ENCODE measurements at regions not wholly inside any gene's neighbourhood (a gene's known extent, or its start where the extent isn't known, plus 50 kb on each side); places are given as distances from the start of the nearest gene placed in this dataset.

DNA sequence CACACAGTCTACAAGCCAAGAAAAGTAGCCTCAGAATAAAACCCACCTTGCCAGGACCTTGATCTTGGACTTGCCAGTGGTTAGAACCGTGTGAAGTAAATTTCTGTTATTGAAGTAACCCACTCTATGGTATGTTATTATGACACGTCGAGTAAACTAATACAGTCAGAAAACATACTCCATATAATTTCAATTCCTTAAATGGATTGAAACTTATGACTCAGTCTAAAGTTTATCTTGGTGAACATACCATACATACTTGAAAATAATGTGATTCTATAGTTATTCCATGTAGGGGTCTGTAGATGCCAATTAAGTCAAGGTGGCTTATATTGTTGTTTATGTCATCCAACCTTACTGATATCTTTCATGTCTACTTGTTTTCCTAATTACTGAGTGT is 950.7 kb downstream of the TLE4 start:
- TF ChIP-seq, protein P1, sequence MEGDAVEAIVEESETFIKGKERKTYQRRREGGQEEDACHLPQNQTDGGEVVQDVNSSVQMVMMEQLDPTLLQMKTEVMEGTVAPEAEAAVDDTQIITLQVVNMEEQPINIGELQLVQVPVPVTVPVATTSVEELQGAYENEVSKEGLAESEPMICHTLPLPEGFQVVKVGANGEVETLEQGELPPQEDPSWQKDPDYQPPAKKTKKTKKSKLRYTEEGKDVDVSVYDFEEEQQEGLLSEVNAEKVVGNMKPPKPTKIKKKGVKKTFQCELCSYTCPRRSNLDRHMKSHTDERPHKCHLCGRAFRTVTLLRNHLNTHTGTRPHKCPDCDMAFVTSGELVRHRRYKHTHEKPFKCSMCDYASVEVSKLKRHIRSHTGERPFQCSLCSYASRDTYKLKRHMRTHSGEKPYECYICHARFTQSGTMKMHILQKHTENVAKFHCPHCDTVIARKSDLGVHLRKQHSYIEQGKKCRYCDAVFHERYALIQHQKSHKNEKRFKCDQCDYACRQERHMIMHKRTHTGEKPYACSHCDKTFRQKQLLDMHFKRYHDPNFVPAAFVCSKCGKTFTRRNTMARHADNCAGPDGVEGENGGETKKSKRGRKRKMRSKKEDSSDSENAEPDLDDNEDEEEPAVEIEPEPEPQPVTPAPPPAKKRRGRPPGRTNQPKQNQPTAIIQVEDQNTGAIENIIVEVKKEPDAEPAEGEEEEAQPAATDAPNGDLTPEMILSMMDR (IDR thresholded peaks at IDR 0.05): no peak
- TF ChIP-seq POLR2AphosphoS5 (IDR thresholded peaks at IDR 0.05) (no peak), POLR2A (IDR thresholded peaks at IDR 0.05) (no peak), EP300 (IDR thresholded peaks at IDR 0.05) (no peak)

All from sigmoid colon (tissue), 4 donors.